GM13977 (cell line): ENCODE measurements at regions not wholly inside any gene's neighbourhood (a gene's known extent, or its start where the extent isn't known, plus 50 kb on each side); places are given as distances from the start of the nearest gene placed in this dataset.

Experiments
- DNase-seq: peaks from one replicate; pipeline ENCODE4 v3.0.0; 2012; ENCODE audit warnings: low spot score
- in situ Hi-C: fragments of 300-500 bp; cut with MboI; formaldehyde crosslinking; loops from one replicate; pipeline ENCODE4 v1.12.0; 2022; ENCODE audit warnings: low sequenced_read_pairs, low pct_unique_long_range_greater_than_20kb, mixed read lengths, inconsistent platforms; ENCODE audit not compliant: unreplicated experiment
- TF ChIP-seq, protein P1 (sequence below): IDR thresholded peaks from 2 replicates; pipeline ENCODE4 v1.5.1; 2012; ENCODE audit warnings: mild to moderate bottlenecking, control low read depth; ENCODE audit not compliant: insufficient read depth; ENCODE audit errors: extremely low read depth, missing control alignments

DNA sequence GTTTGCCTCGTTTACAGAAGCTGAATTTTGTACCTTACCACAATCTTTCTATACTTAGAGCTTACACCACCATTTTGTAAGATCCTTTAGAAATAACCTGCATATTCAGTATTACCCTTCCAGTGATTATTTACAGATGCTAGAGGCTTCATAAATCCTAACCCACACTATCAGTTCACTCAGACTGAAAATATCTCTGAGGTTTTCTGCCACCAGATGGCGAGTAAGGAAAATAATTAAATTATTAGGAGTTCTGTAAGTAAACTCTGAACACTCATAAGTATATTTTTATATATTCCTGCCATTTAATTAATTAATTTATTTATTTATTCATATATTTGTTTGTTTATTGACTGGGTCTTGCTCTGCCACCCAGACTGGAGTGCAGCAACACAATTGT lies 1635.2 kb downstream of the PLA2G4A start:
- TF ChIP-seq, protein P1, sequence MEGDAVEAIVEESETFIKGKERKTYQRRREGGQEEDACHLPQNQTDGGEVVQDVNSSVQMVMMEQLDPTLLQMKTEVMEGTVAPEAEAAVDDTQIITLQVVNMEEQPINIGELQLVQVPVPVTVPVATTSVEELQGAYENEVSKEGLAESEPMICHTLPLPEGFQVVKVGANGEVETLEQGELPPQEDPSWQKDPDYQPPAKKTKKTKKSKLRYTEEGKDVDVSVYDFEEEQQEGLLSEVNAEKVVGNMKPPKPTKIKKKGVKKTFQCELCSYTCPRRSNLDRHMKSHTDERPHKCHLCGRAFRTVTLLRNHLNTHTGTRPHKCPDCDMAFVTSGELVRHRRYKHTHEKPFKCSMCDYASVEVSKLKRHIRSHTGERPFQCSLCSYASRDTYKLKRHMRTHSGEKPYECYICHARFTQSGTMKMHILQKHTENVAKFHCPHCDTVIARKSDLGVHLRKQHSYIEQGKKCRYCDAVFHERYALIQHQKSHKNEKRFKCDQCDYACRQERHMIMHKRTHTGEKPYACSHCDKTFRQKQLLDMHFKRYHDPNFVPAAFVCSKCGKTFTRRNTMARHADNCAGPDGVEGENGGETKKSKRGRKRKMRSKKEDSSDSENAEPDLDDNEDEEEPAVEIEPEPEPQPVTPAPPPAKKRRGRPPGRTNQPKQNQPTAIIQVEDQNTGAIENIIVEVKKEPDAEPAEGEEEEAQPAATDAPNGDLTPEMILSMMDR = no peak

DNA sequence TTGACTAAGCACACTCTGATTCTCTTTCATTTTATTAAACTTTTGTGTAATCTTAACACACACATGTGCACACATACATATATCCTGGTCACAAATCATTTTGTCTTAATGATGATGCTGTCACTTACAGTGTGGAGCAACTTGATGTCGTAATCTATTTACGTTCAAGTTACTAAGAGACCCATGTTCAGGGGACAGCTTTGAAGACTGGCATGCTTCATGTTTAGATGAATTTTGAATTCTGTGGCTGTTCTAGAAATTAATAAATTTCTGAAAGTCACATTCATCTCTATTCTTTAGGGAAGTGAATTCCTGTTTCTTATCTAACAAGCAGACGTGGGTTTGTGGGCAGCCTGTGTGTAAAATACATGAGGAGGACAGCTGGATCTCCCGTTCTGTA lies 1637.8 kb downstream of the PLA2G4A start:
- in situ Hi-C loops = no loop called here
- TF ChIP-seq, protein P1 = no peak
- DNase-seq = no peak

More for the DNA sequence above, 1635.2 kb downstream of the PLA2G4A start:
- in situ Hi-C loops = no loop called here
- DNase-seq = no peak

DNA sequence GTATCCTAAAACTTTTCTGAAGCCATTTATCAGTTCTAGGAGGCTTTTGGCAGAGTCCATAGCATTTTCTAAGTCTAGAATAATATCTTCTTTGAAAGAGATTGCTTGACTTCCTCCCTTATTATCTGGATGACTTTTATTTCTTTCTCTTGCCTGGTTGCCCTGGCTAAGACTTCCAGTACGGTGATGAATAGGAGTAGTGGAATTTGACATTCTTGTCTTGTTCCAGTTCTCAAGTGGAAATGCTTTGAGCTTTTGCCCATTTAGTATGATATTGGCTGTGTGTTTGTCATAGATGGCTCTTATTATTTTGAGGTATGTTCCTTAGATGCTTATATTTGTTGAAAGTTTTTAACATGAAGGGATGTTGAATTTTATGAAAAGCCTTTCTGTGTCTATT lies 1647.9 kb downstream of the PLA2G4A start:
- in situ Hi-C loops = no loop called here
- TF ChIP-seq, protein P1 = no peak
- DNase-seq = no peak

DNA sequence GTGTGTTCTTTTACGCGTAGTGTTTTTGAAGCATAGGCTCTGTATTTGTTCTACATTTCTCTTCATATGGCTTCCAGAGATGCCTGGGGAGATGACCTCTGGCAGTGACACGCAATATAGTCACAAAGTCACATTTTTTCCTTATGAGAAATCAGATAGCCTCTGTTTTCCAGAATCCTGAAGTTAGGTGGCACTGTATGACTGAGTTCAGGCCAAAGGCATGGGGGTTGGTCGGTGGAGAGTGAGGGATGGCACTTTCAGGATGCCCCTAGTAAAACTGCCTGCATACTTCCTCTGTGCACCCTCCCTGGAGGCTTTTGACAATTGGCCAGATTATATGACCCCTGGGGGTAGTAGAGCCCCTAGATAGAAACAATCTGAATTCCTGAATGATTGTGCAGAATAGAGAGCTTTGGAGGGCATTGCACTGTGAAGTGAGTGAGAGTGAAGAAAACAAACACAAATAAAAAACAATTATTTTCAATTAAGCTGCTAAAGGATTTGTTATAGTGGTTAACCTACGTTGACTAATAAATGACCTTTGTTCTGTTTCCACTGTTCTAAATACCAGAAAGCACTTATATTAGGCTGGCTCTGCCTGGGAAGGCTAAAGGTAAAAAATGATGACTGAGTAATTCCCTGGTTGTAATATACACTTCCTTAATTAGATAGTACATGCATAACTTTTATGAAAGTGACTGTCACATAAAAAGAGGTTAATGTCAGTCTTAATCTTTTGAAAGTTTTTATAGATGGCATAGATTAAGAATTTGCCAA lies 1660.8 kb downstream of the PLA2G4A start:
- in situ Hi-C loops = no loop called here
- TF ChIP-seq, protein P1 = no peak
- DNase-seq = no peak

DNA sequence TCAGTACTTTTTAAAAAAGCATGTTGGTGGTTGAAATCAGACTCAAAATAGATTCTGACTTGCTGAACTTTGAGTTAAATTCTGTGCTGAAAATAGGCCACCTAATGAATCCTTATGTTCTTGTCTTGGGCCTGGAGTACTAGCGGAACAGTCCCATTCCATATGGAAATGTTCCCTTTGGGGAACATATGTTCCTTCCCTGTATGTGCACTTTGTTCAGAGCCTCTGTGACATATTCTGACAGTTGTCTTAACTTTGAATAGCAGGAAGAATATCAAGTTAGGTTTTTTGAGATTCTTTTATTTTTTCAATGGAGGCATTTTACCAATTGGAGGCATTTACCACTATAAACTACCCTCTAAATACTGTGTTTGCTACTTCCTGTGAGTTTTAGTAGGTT lies 1667.8 kb downstream of the PLA2G4A start:
- no peak for DNase-seq
- TF ChIP-seq, protein P1 = no peak
- in situ Hi-C loops = no loop called here

DNA sequence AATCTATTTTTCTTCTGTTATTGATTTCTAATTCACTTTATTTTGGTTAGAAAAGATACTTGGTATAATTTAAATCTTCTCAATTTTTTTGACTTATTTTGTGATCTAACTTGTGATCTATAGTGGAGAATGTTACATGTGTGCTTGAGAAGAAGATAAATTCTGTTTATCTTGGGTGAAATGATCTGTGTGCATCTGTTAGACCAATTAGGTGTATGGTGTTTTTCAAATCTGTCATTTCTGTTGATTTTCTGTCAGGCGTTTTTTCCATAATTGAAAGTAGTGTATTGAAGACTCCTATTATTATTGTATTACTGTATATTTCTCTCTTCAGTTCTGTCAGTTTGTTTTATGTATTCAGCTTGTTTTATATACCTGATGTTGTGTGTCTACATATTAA lies 1668.3 kb downstream of the PLA2G4A start:
- no peak for DNase-seq
- in situ Hi-C loops = no loop called here
- TF ChIP-seq, protein P1 = no peak
